Activated CD4-positive, alpha-beta T cell treated with anti-CD3 and anti-CD28 coated beads, Interleukin-2, amount 10 ng/mL, durations not matched to agents 7 days and 5 days (primary cell): ENCODE measurements at regions not wholly inside any gene's neighbourhood (a gene's known extent, or its start where the extent isn't known, plus 50 kb on each side); places are given as distances from the start of the nearest gene placed in this dataset.
A peak's percentile ranks its signal among the peaks of the same experiment; 100 is the strongest.

Source experiments
- CTCF ChIA-PET: fragments of 350-600 bp; sonication (Branson Sonifier 250); formaldehyde crosslinking; loops from one replicate; lab custom pipeline; 2021; ENCODE audit warnings: antibody characterized with exemption; lab: Charles Lee
- POLR2A ChIA-PET: fragments of 350-600 bp; sonication (Branson Sonifier 250); formaldehyde crosslinking; loops from one replicate; lab custom pipeline; 2021; ENCODE audit warnings: antibody characterized with exemption; lab: Charles Lee
- DNase-seq: peaks from one replicate; pipeline ENCODE4 v3.0.0-alpha.2; 2020
- H3K27ac Mint-ChIP-seq: one replicate; pipeline ENCODE4 v1.8.0; 2021; ENCODE audit warnings: mild to moderate bottlenecking, moderate library complexity, mixed read lengths
- H3K27me3 Mint-ChIP-seq: one replicate; pipeline ENCODE4 v1.8.0; 2021; ENCODE audit warnings: mixed read lengths
- H3K36me3 Mint-ChIP-seq: one replicate; pipeline ENCODE4 v1.8.0; 2021; ENCODE audit warnings: low read depth, mixed read lengths
- H3K4me1 Mint-ChIP-seq: one replicate; pipeline ENCODE4 v1.8.0; 2021; ENCODE audit warnings: mixed read lengths
- H3K4me3 Mint-ChIP-seq: one replicate; pipeline ENCODE4 v1.8.0; 2021; ENCODE audit warnings: mild to moderate bottlenecking, moderate library complexity, mixed read lengths
- H3K9me3 Mint-ChIP-seq: one replicate; pipeline ENCODE4 v1.8.0; 2021; ENCODE audit warnings: mixed read lengths

GRCh38 chr18:47413327-47413726 is 161.9 kb upstream of the SKOR2 start:
- Mint-ChIP-seq H3K36me3 (no peaks in the 10 kb centered on the region), H3K4me1 (no peaks in the 10 kb centered on the region), H3K27me3 (peaks cover 7% of the 10 kb centered on the region), H3K9me3 (no peaks in the 10 kb centered on the region), H3K4me3 (no peak overlapping the region), H3K27ac (no peak overlapping the region)
- DNase-seq: no peak
- ChIA-PET POLR2A (no interaction called here), CTCF (no interaction called here)

- H3K36me3 Mint-ChIP-seq: no peaks in the 10 kb centered on the region
- H3K27me3 Mint-ChIP-seq: peaks cover 6% of the 10 kb centered on the region
- H3K4me1 Mint-ChIP-seq: no peaks in the 10 kb centered on the region
- H3K27ac Mint-ChIP-seq: no peak overlapping the region
- ChIA-PET CTCF (no interaction called here), POLR2A (no interaction called here)
- no peak overlapping the region for H3K4me3 Mint-ChIP-seq
- no peak for DNase-seq
- no peaks in the 10 kb centered on the region for H3K9me3 Mint-ChIP-seq
Measured at GRCh38 chr18:47412924-47413323, 161.5 kb upstream of the SKOR2 start.

GRCh38 chr18:47411159-47411558 is 159.7 kb upstream of the SKOR2 start:
- Mint-ChIP-seq H3K27ac (no peak overlapping the region), H3K4me1 (no peaks in the 10 kb centered on the region), H3K9me3 (no peaks in the 10 kb centered on the region), H3K4me3 (no peak overlapping the region), H3K36me3 (no peaks in the 10 kb centered on the region), H3K27me3 (peaks cover 4% of the 10 kb centered on the region)
- no peak for DNase-seq
- CTCF ChIA-PET: no interaction called here
- POLR2A ChIA-PET: no interaction called here

GRCh38 chr18:47410139-47410538 is 158.7 kb upstream of the SKOR2 start:
- DNase-seq: no peak
- Mint-ChIP-seq H3K27me3 (no peaks in the 10 kb centered on the region), H3K9me3 (no peaks in the 10 kb centered on the region), H3K36me3 (no peaks in the 10 kb centered on the region), H3K27ac (no peak overlapping the region), H3K4me1 (no peaks in the 10 kb centered on the region), H3K4me3 (no peak overlapping the region)
- ChIA-PET CTCF (no interaction called here), POLR2A (no interaction called here)

- ChIA-PET POLR2A (no interaction called here), CTCF (no interaction called here)
- Mint-ChIP-seq H3K27ac (no peak overlapping the region), H3K4me1 (no peaks in the 10 kb centered on the region), H3K4me3 (no peak overlapping the region), H3K27me3 (no peaks in the 10 kb centered on the region), H3K9me3 (no peaks in the 10 kb centered on the region), H3K36me3 (no peaks in the 10 kb centered on the region)
- DNase-seq: no peak
Measured at GRCh38 chr18:47409519-47409918, 158.1 kb upstream of the SKOR2 start.

GRCh38 chr18:47407736-47408135 is 156.3 kb upstream of the SKOR2 start:
- H3K9me3 Mint-ChIP-seq: no peaks in the 10 kb centered on the region

GRCh38 chr18:47404845-47405244 is 153.4 kb upstream of the SKOR2 start:
- CTCF ChIA-PET: no interaction called here

More at GRCh38 chr18:47407736-47408135, 156.3 kb upstream of the SKOR2 start:
- no peaks in the 10 kb centered on the region for H3K27me3 Mint-ChIP-seq
- no peaks in the 10 kb centered on the region for H3K36me3 Mint-ChIP-seq
- ChIA-PET CTCF (no interaction called here), POLR2A (no interaction called here)
- H3K4me1 Mint-ChIP-seq: no peaks in the 10 kb centered on the region
- no peak for DNase-seq
- H3K27ac Mint-ChIP-seq: no peak overlapping the region
- H3K4me3 Mint-ChIP-seq: no peak overlapping the region

GRCh38 chr18:47403949-47404348 is 152.5 kb upstream of the SKOR2 start:
- no peak for DNase-seq
- ChIA-PET POLR2A (no interaction called here), CTCF (no interaction called here)
- Mint-ChIP-seq H3K4me1 (no peaks in the 10 kb centered on the region), H3K36me3 (no peaks in the 10 kb centered on the region), H3K27me3 (no peaks in the 10 kb centered on the region), H3K9me3 (no peaks in the 10 kb centered on the region), H3K27ac (no peak overlapping the region), H3K4me3 (no peak overlapping the region)

More at GRCh38 chr18:47404845-47405244, 153.4 kb upstream of the SKOR2 start:
- POLR2A ChIA-PET: interaction anchor here (0.6 kb wide), 1 partner anchor 1348 kb away, joined by 3 read pairs; no protein-coding TSS in a partner anchor
- Mint-ChIP-seq H3K27ac (no peak overlapping the region), H3K36me3 (no peaks in the 10 kb centered on the region), H3K27me3 (no peaks in the 10 kb centered on the region), H3K4me1 (no peaks in the 10 kb centered on the region), H3K4me3 (no peak overlapping the region), H3K9me3 (no peaks in the 10 kb centered on the region)
- DNase-seq: no peak

GRCh38 chr18:47403317-47403716 is 151.9 kb upstream of the SKOR2 start:
- Mint-ChIP-seq H3K4me1 (no peaks in the 10 kb centered on the region), H3K4me3 (no peak overlapping the region), H3K27me3 (no peaks in the 10 kb centered on the region), H3K36me3 (no peaks in the 10 kb centered on the region), H3K27ac (no peak overlapping the region), H3K9me3 (no peaks in the 10 kb centered on the region)
- CTCF ChIA-PET: no interaction called here
- no peak for DNase-seq
- POLR2A ChIA-PET: no interaction called here

GRCh38 chr18:47399475-47399874 is 148.0 kb upstream of the SKOR2 start:
- H3K27ac Mint-ChIP-seq: no peak overlapping the region
- no peaks in the 10 kb centered on the region for H3K27me3 Mint-ChIP-seq
- POLR2A ChIA-PET: no interaction called here
- H3K4me3 Mint-ChIP-seq: no peak overlapping the region
- CTCF ChIA-PET: no interaction called here
- no peaks in the 10 kb centered on the region for H3K4me1 Mint-ChIP-seq
- no peaks in the 10 kb centered on the region for H3K36me3 Mint-ChIP-seq
- no peaks in the 10 kb centered on the region for H3K9me3 Mint-ChIP-seq
- no peak for DNase-seq

- no peaks in the 10 kb centered on the region for H3K4me1 Mint-ChIP-seq
- ChIA-PET CTCF (interaction anchor here (0.9 kb wide), 1 partner anchor 19 kb away, joined by 3 read pairs; no protein-coding TSS in a partner anchor), POLR2A (no interaction called here)
- DNase-seq: peak; percentile 8
- no peaks in the 10 kb centered on the region for H3K9me3 Mint-ChIP-seq
- no peaks in the 10 kb centered on the region for H3K36me3 Mint-ChIP-seq
- H3K27me3 Mint-ChIP-seq: no peaks in the 10 kb centered on the region
- no peak overlapping the region for H3K4me3 Mint-ChIP-seq
- no peak overlapping the region for H3K27ac Mint-ChIP-seq
Measured at GRCh38 chr18:47397671-47398319, 146.3 kb upstream of the SKOR2 start.

- Mint-ChIP-seq H3K27me3 (peaks cover 12% of the 10 kb centered on the region), H3K36me3 (no peaks in the 10 kb centered on the region), H3K4me1 (no peaks in the 10 kb centered on the region), H3K4me3 (no peak overlapping the region), H3K9me3 (no peaks in the 10 kb centered on the region), H3K27ac (no peak overlapping the region)
- ChIA-PET CTCF (no interaction called here), POLR2A (no interaction called here)
- no peak for DNase-seq
Measured at GRCh38 chr18:47391665-47392064, 140.2 kb upstream of the SKOR2 start.

GRCh38 chr18:47390410-47391024 is 139.1 kb upstream of the SKOR2 start:
- DNase-seq: no peak
- POLR2A ChIA-PET: no interaction called here
- Mint-ChIP-seq H3K36me3 (no peaks in the 10 kb centered on the region), H3K4me1 (no peaks in the 10 kb centered on the region), H3K9me3 (no peaks in the 10 kb centered on the region), H3K27ac (no peak overlapping the region), H3K4me3 (no peak overlapping the region), H3K27me3 (peaks cover 16% of the 10 kb centered on the region)
- CTCF ChIA-PET: no interaction called here

GRCh38 chr18:47389210-47389609 is 137.8 kb upstream of the SKOR2 start:
- Mint-ChIP-seq H3K36me3 (no peaks in the 10 kb centered on the region), H3K9me3 (no peaks in the 10 kb centered on the region), H3K4me1 (no peaks in the 10 kb centered on the region), H3K4me3 (no peak overlapping the region), H3K27me3 (peaks cover 19% of the 10 kb centered on the region), H3K27ac (no peak overlapping the region)
- no peak for DNase-seq
- ChIA-PET CTCF (no interaction called here), POLR2A (no interaction called here)
